HFF-Myc (cell line): ENCODE measurements at regions not wholly inside any gene's neighbourhood (a gene's known extent, or its start where the extent isn't known, plus 50 kb on each side); places are given as distances from the start of the nearest gene placed in this dataset.

Experiments
- DNase-seq: peaks from one replicate; pipeline ENCODE4 v3.0.0-alpha.2; 2011; ENCODE audit warnings: low read depth; ENCODE audit errors: extremely low read depth
- H3K4me3 ChIP-seq: replicated peaks from 2 replicates; pipeline ENCODE4 v1.5.1; 2011; ENCODE audit warnings: low read depth, mild to moderate bottlenecking, control low read depth, low read length
- TF ChIP-seq, protein P1 (sequence below): IDR thresholded peaks from 2 replicates; pipeline ENCODE4 v1.5.1; 2012; ENCODE audit warnings: mild to moderate bottlenecking, low read depth, low read length, control low read depth; ENCODE audit errors: missing control alignments

DNA sequence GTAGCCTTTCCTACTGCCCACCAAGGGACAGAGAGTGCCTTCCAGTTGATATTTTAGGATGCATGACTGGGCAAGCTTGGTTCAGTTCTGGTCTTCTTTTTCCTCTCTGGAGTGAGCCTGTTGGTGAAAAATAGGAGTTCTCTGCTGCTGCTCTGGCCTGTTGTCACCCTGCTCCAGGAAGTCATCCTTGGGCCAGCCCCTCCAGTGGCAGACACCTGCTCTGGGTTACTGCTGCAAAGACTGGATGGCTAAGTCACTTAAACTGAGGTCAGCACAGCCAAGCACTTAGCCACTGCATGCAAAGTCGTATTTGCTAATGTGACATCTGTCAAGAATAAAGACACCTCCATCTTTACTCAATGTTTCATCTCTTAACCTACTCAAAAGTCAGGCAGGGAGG is 219.6 kb upstream of the ID2 start:
- TF ChIP-seq, protein P1, sequence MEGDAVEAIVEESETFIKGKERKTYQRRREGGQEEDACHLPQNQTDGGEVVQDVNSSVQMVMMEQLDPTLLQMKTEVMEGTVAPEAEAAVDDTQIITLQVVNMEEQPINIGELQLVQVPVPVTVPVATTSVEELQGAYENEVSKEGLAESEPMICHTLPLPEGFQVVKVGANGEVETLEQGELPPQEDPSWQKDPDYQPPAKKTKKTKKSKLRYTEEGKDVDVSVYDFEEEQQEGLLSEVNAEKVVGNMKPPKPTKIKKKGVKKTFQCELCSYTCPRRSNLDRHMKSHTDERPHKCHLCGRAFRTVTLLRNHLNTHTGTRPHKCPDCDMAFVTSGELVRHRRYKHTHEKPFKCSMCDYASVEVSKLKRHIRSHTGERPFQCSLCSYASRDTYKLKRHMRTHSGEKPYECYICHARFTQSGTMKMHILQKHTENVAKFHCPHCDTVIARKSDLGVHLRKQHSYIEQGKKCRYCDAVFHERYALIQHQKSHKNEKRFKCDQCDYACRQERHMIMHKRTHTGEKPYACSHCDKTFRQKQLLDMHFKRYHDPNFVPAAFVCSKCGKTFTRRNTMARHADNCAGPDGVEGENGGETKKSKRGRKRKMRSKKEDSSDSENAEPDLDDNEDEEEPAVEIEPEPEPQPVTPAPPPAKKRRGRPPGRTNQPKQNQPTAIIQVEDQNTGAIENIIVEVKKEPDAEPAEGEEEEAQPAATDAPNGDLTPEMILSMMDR = no peak
- DNase-seq = no peak
- H3K4me3 ChIP-seq = no peak overlapping the region

DNA sequence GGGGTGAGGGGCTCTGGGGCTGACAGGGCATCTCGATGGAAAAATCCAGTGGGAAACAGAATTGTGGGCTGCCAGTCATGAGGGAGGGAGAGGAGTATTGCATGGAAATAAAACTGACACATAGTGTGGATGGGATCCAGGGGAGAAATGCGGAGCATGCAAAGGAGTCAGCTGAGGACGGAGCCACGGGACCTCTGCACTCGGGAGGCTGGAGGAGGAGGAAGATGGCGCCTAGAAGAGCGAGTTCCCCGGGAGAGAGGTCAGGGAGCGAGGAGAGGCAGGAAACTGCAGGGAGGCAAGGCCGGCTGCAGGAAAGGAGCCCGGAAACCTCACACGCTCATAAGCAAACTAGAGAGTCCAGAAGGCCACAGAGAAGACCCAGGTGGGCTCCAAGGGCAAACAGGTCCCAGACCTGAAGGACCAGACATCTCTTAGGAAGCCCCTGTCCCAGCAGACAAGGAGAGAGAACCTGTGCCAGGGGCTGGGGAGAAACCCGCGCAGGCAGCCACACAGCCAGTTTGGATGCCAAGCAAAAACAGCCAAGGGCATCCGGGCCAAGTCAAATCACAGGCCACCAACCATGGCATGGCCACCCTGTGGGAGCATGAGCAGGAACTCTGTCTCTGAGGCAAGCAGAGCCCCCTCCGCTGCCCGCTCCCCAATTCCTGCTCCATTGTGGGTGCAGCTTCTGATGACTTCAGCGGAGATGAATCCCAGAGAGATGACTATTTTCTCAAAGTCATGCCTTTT is 218.8 kb upstream of the ID2 start:
- no peak for DNase-seq
- no peak overlapping the region for H3K4me3 ChIP-seq
- TF ChIP-seq, protein P1 = no peak

DNA sequence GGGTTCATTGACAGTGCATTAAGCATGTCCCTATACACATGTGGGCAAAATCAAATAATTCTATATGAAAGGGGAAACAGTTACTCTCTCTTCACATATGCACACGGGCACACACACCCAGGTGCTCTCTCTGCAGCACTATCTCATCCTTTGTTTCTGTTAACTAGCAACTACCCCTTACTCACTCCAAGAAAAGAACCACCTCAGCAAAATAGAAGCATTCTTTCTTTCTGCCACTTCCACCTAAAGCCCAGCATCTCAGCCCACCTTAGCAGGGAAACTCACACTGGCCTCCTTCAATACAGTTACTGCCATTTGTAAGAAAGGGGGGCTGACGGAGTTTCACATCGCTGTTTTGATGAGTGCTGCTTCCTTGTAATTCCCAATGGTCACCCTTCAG is 216.3 kb upstream of the ID2 start:
- H3K4me3 ChIP-seq = no peak overlapping the region
- TF ChIP-seq, protein P1 = no peak
- DNase-seq = no peak

DNA sequence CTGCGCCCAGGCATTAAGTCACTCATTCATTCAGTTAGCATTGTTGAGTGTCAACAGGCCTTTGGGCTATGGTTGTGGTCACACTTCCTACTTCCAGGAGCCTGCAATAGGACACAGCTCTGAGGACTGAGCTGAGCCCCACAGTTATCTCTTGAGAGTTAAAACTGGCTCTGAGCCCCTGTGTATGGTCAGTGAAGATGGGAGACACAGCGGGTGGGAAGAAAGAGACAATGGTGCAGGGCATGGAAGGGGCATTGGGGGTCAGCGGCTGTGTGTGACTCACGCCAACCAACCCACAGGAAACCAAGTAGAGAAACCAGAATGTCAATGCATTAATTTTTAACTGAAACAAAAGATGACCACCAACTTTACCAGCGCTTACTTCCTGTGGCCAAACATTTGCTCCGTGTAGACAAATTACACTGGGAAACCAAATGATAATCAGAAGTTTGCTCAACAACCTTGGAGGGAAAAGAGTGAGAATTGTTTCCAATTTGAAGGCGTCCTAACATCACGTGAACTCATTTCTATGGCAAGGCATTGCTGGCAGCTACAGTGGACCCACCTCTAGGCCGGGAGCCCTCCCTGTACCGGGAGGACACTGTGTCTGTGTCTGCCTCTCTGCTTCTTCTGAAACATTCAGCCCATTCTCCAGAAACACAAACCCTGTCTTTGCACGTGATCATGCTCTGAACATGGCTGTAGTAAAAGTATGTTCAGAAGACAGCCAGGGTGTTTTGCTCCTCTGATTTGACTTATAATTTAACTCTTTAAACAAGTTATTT is 212.0 kb upstream of the ID2 start:
- no peak overlapping the region for H3K4me3 ChIP-seq
- DNase-seq = no peak
- TF ChIP-seq, protein P1 = no peak

DNA sequence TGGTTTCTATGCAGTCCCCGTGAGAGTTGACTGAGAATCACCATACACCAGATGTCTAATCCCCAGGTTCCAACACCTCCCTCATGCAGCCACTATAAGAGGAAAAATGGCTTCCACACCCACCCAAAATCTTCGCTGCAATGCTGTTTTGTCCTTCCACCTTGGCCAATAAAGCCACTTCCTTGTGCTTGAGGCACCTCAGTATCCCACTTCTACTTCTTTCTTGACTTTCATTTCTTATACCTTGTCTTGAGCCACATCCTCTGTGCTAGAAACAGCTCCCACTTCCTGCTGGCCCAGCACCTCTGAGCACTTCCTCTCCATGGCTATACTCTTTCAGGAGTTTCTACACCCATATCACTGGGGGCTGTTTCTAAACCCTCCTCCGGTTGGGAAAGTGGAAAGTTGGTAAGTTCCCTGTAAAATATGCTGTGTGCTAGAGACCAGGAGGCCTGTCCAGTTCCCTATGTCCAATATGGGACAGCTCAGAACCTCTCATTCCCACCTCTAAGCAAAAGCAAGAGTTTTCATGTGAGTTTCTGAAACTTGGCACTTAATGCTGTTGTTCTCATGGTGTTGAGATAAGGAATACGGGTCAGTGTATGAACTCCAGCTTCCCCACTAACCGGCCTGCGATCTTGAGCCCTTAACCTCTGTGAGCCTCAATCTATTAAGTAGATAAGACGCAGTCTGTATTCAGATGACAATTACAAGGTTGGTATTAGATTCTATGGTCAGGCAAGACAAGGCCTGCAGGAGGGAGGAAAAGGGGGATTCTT is 209.1 kb upstream of the ID2 start:
- DNase-seq = no peak
- TF ChIP-seq, protein P1 = no peak
- H3K4me3 ChIP-seq = no peak overlapping the region

DNA sequence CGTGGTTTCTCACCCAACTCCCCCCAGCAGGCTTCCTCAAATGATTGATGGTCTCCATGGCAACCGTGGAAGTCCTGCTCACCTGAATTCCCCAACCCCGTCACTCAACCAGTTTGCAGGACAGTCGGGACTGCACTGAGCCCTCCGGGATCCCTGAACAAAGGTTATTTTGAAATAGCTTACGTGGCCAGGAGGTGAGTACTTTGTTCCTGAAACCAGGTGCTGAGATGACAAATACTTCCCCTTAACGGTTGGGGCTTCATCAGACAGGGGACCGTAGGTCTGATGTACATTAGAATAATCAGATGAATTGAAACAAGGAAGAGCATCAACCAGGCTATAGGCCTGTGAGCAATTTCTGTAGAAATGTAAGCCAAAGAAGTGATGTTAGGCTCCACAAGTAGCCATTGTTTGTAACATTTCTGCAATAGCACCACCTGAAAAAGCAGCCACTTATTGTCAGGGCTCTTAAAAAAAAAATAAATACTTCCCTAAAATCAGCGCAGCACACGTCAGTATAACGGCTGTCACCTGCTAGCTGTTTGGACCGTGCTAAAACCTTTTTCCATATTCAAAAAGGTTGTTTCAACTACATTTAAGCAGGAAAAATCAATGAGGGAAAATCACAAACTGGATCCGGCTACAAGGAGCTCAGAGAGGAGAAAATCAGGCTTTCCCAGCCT is 206.4 kb upstream of the ID2 start:
- TF ChIP-seq, protein P1 = no peak
- no peak overlapping the region for H3K4me3 ChIP-seq
- no peak for DNase-seq
